HG03460 (cell line): ENCODE measurements at regions not wholly inside any gene's neighbourhood (a gene's known extent, or its start where the extent isn't known, plus 50 kb on each side); places are given as distances from the start of the nearest gene placed in this dataset.

ENCODE experiments used
- ATAC-seq: cut with Tn5 transposase; IDR thresholded peaks from one replicate; pipeline ENCODE4 v1.9.1; 2021; ENCODE audit not compliant: unreplicated experiment

DNA sequence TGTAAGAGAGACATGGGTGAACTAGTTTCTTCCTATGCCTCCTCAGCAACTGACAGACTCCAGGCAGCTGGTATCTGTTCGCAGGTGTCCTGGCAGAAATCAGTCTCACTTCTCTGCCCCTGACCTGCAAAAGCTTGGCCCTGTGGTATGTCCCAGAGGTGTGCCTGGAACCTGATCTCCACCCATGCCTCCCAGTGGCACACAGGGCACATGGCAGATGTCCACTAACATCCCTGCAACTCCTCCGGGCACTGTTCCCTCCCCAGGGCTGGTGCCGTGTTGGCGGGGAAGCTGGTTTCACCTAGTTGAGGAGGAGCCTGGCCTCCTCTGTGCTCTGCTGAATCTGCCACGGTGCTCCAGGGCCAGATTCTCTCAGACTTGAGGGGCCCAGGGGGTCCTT lies 123.3 kb upstream of the GGTLC1 start:
- no peak for ATAC-seq

DNA sequence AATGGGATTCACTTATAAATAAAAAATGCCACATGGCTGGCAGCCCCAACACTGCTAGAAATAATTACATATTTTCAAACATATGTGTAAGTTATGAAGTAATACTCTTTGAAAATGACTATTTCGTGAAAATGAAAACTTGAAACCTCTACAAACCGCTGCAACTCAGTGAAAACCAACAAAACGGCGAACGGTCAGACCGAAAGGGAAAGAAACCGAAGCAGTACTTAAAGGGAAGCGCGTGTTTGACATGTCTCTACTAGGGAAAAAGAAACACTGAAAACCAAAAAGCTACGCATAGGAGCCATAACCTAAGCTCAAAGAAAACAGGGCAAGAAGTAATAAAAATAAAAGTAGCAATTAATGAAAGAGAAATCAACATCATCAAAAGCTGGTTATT lies 121.0 kb upstream of the GGTLC1 start:
- no peak for ATAC-seq

DNA sequence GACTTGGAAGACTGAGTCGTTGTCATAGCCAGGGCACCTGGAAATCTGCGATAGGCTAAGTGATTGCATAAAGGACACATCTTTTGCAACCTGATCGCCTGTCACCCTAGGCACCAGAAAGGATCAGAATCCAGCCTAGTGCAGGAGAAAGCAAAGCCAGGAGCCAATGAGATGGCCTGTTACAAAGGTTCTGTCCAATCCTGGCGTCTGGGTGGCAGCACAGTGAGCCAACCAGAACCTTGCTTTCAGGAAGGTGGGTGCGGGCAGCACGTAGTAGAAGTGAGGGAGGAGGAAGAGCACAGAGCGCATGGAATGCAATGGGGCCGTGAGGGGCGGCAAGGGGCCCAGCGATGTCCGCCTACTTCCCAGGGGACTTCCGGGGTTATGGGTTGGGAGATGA lies 120.4 kb upstream of the GGTLC1 start:
- no peak for ATAC-seq

DNA sequence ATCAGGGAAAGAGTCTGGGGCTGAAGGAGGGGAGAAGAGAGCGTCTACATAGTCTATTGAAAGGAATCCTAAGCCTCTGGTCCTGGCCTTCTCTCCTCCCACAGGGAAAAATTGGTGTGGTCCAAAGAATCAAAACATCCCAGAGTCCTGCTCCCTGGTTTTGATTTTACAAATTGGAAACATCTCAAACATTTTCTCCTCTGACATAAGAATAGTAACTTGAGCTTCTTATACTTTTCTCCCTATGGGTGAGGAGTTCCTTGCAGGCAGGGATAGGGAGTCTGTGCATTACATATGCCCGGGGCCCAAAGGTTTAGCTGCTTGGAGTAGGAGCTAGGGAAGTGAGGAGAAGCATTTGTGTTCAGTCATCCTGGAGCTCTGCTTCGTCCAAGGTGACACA lies 120.0 kb upstream of the GGTLC1 start:
- ATAC-seq = no peak

DNA sequence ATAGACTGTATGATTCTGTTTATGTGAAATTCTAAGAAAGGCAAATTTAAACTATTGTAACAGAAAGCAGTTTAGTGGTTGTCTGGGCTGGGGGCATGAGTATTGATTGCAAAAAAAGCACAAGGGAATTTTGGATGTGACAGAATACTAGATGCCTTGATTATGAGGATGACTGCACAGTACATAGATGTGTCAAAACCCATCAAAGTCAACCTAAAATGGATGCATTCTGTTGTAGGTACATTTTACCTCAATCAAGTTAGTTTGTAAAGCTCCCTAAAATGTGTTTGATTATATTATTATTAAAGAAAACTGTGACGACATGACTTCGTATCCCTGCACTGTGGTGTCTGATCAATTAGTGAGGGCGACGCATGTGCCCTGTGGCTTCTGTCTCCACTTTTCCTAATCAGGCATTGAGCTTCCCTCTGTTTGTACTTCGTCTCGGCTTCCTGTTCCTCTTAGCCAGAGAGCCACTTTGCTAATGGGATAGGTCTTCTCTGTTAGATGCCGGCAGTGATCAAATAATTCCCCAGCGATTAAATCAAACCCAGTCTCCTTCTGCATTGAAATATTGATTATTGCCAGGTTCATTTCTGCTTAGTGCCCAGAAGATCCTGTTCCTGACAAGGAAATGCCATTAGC lies 118.3 kb upstream of the GGTLC1 start:
- no peak for ATAC-seq

DNA sequence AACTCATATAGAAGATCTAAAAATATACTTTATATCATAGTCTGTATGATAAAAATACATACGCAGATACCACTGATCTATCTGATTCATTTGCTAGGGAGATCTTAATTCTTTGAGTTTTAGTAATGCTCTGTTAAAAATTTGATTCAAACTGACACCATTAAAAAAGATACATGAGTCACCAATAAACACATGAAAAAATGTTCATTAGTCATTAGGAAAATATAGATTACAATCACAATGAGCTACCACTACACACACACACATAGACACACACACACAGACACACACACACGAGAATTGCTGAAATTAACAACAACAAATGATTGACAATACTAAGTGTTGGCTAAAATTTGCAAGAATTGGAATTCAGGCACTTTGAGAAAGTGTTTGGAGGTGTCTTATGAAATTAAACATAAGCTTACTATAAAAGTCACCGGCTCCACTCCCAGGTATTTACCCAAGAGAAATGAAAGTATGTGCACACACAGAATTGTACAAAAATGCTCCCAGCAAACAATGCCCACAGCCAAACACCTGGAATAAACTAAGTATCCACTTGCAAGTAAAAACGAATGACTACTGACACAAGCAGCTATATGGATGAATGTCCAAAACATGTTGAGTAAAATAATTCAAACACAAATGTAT lies 117.7 kb upstream of the GGTLC1 start:
- ATAC-seq = no peak

DNA sequence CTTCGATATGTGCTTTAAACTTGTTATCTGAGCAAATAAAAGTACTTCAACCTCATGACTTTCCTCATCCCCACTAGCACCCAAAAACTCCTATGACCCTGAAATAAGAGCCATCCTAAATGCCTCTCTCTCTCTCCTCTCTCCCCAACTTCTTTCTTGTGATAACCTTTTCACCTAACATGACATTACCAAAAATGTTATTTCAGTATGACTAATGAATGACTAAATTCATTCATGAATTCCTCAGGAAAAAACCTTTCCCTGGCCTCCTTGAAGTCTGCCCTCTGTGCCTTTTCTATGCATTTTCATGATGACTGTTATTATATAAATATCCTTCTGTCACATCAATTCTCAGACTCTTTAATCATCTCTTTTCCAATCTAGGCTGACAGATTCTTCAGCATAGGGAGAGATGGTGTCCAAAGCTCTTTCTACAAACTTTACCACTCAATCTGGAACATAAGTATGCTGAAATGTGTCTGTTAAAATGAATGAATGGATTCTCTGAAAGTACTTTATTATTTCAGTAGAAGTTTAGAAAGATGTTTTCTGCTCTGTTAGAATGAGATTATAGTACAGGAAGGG lies 114.3 kb upstream of the GGTLC1 start:
- ATAC-seq = no peak

DNA sequence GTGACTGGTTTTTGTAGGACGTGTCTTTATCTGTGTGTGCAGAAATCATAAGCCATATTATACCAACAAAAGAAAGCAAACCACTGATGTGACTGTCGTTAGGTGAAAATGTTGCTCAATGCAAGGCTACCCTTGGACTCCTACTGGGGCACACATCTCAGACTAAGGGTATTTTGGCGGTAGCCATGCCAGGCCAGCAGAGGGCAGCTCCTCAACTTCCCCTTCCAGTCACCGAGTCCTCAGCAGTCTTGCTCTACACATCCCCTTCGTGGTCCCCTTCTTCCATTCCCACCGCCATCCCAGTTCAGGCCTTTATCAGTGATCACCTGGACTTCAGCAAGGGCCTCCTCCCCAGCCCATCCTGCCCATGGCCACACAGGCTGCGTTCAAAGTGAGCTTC lies 113.7 kb upstream of the GGTLC1 start:
- ATAC-seq = no peak

DNA sequence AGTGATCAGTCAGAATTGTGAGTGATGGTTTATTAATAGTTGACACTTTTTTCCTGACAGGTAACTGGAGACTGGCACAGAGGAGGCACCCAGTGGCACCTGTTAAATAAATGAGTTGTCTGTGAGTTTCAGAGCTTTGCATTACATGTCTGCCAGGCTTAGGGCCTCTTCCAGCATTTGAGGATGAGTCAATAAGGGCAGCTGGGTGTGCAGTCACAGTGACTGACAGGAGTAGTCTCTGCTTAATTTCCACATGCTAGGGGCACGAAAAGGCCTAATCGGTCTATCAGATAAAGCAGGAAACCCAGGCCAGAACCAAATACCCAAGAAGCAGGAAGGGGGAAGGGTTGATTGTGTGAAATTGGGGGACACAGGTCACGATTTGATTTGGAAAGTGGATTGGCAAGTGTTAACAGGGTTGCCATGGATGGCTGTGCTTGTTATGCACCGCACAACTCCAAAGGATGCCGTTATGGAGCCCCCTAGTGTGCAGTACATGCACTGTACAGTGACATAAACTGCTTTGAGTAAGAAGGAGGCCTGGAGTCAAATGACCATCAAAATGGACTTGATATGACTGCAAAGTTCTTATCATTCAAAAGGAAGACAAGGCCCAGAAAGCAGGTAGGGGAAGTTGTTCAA lies 111.9 kb upstream of the GGTLC1 start:
- ATAC-seq = peak; percentile 85

DNA sequence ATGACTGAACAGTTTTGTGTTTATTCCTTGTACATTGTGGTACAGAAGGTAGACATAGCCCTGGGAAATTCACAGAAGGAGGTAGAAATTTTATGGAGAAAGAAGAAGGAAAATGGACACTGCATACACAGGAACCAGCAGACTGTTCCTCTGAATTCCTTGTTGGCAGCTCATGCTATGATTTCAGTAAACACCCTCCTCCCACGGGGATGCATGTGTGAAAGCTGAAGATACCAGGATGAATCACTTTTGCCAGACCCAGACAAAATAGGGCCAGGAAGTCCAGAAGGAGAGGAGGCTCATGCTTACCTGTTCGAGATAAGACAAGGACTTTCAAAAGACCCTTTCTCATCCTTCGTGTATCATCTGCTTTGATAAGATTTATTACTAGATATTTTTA lies 110.3 kb upstream of the GGTLC1 start:
- no peak for ATAC-seq

DNA sequence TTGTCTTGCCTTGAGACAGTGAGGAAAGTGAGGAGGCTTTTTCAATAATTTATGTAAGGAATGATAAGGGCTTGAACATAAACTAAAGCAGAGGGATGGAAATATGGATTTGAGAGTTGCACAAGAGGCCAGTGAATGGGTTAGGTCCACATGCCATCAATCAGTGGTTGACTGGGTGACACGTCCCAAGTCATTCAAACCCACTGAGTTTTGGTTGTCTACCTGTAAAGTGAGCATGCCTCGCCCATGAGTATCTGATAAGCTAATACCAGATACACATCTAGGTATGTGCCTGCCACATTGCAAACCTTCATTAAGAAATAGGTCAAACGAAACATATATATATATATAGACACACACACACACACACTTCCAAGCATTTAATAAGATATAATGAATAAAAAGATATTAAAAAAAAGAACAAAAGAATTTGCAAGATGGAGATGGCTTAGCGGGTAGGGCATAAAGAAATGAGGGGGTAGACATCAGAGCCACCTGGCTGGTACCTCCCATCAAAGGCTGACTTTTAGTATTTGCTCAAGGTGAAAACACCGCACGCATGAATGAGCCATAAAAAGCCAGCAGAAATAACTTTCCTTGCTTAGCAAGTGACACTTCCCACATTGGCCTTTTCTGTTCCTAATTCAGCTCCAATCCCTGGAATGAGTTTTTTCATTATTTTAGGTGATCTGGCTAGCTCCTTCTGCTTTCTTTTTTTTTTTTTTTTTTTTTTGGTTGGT lies 109.1 kb upstream of the GGTLC1 start:
- no peak for ATAC-seq

DNA sequence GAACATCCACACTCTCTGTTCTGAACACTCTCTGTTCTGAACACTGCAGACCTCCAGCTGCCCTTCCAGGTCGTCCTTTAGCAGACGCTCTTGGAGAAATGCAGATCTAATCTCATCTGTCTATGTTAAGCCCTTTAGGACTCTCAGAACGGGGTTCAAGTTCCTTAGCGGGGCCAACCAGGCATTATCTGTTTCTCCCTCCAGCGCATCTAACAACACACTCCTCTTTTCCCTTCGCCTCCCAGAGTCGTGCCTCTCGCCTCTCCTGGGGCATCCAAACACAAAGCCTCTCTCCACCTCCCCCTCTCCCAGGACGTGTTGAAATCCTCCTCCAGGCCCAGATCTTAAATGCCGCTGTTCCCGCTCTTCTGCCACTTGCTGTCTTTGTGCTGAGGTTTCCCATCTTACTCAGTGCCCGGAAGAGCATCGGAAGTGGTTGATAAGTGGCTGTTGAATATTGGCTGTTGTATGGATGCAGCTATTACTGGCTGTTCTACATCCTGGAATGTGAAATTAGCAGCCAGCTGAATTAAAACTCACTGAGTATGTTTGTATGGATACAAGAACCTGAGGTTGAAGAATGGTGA lies 108.4 kb upstream of the GGTLC1 start:
- no peak for ATAC-seq

DNA sequence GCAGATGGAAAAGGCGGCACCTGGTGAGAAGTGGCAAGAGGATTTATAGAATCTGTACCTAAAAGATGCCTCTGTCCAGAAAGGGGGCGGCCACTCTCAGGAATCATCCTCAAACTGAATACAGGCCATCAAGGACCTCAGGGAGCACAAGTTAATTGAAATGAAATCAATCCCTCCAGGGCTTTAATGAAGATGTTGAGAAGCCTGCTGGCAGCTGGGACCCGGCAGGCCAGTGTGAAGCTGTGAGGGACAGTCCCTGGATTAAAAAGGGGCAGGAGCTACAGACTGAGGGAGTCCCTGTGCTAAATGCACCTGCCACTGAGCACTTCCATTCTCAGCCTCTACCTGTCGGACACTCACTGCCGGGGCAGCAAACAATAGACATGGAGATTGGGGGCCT lies 107.7 kb upstream of the GGTLC1 start:
- ATAC-seq = no peak

DNA sequence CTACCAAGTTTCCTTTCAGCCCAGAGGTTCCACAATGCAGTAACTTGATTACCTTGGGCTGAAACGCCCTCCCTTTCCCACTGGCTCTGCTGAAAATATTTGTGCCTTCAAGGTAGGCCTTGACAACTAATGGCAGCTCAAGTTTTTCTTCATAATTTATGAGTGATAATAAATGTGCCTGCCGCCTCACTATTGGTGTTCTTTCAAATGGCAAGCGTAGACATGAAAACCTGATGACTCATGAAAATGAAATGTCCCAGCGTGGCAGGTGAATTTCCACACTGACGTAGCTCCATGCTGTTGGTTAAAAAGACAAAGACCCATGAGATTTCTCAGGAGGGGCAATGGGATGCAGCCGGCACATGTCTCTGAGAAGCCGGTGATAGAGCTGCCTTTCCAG lies 107.2 kb upstream of the GGTLC1 start:
- ATAC-seq = no peak

DNA sequence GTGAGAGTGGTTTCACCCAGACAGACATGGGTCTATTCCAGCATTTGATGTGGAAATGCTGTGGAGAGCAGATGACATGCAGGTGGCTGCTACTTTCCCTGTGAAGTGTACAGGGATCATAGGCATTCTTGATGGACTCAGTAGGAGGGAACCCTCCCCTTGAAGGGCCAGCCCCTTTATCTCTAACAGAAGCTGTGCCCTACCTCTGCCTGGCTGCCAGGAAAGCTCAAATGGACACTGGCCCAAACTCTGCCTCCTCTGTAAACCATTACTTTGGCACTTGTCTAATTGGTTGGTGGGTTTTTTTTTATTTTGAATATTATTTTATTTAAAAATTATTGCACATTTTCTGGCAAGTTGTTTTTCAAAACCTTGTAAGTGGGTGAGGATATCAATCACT lies 106.7 kb upstream of the GGTLC1 start:
- no peak for ATAC-seq

DNA sequence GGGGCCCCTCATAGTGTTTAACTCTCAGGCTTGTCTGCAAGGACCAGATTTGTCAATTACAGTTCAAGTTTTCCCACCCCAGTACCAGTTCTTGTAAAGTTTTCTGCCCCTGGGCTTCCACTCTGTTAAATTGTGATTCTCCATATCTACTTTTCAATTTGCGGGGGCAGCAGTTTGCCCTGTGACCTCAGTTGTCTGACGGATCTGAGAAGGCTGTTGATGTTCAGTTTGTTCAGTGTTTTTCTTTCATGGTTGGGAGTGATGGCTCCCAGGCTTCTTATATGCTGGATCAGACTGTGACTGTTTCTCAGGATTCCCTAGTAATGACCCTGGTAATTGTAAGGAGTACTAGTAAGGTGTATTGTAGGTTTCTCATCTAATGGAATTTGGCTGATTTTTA lies 101.0 kb upstream of the GGTLC1 start:
- no peak for ATAC-seq

DNA sequence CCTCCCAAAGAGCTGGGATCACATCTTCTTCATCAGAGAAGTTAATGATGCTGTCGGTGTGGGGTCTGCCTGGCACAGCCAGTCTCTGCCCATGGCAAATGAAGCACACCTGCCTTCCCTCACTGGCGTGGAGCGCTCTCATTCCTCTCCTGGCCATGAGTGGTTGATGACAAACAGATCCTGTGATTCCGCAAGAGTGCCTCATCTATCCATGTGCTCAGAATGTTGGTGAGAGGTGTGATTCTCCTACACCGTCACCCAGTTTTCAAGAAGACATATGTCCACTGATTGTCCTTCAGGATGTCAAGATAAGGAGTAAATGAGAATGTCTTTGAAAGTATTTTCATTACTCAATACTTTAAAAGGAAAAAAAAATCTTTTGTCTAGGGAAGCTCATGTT lies 97.5 kb upstream of the GGTLC1 start:
- ATAC-seq = no peak

DNA sequence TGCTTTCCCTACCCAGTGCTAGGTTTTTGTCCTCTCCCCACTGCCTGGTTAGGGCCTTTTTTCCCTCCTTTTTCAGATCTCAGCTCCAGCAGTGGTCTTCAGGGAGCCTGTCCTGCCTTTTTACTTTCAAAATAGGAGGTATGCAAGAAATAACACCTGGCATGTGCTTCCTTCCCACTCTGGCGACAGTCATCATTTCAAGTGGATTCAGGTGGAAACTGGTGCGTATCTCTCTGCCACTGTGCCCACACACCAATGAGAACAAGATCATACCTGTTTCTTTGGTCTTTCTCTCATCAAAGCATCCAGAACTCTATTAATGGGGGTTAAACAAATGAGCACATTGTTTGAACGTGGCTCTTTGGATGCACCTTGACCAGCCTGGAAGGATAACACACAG lies 95.7 kb upstream of the GGTLC1 start:
- ATAC-seq = no peak

DNA sequence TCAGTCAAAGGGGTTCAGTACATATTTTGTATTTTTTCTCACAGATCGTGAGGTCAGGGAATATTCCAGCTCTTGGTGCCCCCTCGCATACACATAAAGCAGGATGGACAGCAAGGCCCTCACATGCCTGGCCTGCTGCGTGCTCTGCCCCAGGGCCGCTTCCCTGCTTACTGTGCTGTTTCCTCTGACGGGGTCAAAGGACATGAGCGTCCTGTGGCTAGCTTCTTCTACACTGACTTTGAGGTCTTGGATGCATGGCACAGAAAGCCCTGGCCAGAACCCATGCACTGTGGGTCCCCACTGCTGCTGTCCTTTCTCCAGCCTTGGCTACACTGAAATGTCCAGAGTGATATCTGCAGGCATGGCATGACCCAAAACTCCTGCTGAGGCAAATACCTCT lies 92.5 kb upstream of the GGTLC1 start:
- no peak for ATAC-seq

DNA sequence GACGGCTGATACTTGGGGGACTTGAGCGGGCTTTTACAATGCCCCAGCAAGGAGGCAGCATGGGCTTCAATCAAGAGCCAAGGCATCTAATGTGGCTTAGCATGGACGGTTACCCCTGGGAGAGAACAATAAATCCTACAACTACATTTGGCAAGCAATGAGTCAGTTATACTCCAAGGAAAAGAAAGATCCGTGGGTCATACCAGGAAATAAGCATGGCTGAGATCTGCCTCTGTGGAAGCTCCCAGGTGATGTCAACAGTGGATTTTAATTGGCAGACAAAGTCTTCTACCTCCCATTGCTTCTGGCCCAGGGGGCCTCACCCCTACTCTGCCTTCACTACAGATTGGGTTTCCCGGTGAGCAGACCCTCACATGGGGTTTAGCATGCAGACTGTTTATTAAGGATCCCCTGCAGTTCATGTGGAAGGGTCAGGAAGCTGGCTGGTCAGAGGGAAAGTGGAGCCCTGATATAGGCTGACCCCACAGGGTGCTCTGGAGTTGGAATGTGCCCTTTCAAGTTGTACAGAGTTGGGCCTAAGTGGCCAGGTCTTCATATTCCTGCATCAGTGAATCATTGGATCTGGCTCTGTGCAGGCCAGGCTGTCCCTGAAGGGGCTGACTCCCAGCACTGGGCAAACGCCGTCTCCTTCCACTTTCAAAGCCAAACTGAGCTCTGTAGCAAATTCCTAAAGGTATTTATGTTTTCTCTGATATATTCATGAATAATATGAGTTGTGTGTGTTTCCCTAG lies 91.3 kb upstream of the GGTLC1 start:
- no peak for ATAC-seq

DNA sequence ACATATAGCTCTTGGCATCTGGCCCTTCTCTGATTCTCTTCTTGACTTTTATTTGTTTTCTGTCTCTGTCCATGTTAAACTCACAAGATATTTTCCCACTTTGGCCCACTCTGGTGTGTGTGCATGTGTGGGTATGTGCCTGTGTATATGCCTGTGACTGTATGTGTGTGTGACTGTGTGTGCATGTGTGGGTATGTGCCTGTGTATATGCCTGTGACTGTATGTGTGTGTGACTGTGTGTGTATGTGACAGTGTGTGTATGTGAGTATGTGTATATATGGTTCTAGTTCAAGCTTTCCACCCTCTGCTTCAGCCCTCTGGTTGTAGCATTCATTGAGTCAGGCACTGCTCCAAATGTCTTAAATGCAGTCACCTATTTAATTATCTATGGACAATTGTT lies 88.6 kb upstream of the GGTLC1 start:
- no peak for ATAC-seq
